GM10248 (cell line): ENCODE measurements at regions not wholly inside any gene's neighbourhood (a gene's known extent, or its start where the extent isn't known, plus 50 kb on each side); places are given as distances from the start of the nearest gene placed in this dataset.

ENCODE experiments used
- CTCF ChIA-PET: fragments of 300-600 bp; sonication (Branson Sonifier 250); formaldehyde crosslinking; extraction: SDS; loops from one replicate; lab custom pipeline; 2021; ENCODE audit warnings: antibody characterized with exemption; lab: Yijun Ruan, JAX
- POLR2A ChIA-PET: fragments of 350-650 bp; sonication (Branson Sonifier 250); formaldehyde crosslinking; extraction: SDS; loops from one replicate; lab custom pipeline; 2020; ENCODE audit warnings: antibody characterized with exemption; lab: Yijun Ruan, JAX
- DNase-seq: peaks from one replicate; pipeline ENCODE4 v3.0.0; 2012; ENCODE audit errors: extremely low spot score
- CTCF ChIP-seq: IDR thresholded peaks from 2 replicates; pipeline ENCODE4 v1.5.1; 2012; ENCODE audit warnings: mild to moderate bottlenecking, low read depth; ENCODE audit errors: extremely low read depth, missing control alignments, control extremely low read depth

- no peak for TF ChIP-seq CTCF
- ChIA-PET CTCF (no interaction called here), POLR2A (no interaction called here)
- no peak for DNase-seq
Observed at GRCh38 chrX:20427173-20427770, 160.6 kb upstream of the RPS6KA3 start.

GRCh38 chrX:20421697-20422096 is 155.0 kb upstream of the RPS6KA3 start:
- ChIA-PET POLR2A (no interaction called here), CTCF (interaction anchor here (0.8 kb wide), 1 partner anchor 11 kb away, joined by 3 read pairs; no protein-coding TSS in a partner anchor)
- DNase-seq, result no peak
- no peak for TF ChIP-seq CTCF

- CTCF ChIA-PET, result interaction anchor here (0.8 kb wide), 1 partner anchor 11 kb away, joined by 3 read pairs; no protein-coding TSS in a partner anchor
- no peak for DNase-seq
- no peak for TF ChIP-seq CTCF
- POLR2A ChIA-PET, result no interaction called here
Observed at GRCh38 chrX:20421275-20421674, 154.6 kb upstream of the RPS6KA3 start.

GRCh38 chrX:20420058-20420457 is 153.3 kb upstream of the RPS6KA3 start:
- TF ChIP-seq CTCF, result no peak
- ChIA-PET POLR2A (no interaction called here), CTCF (interaction anchor here (1.5 kb wide), 1 partner anchor 186 kb away, joined by 3 read pairs; no protein-coding TSS in a partner anchor)
- no peak for DNase-seq

GRCh38 chrX:20418379-20419150 is 151.9 kb upstream of the RPS6KA3 start:
- no peak for TF ChIP-seq CTCF
- CTCF ChIA-PET, result interaction anchor here (1.3 to 1.5 kb wide), 2 partner anchors 25 to 185 kb away, joined by 3 read pairs; no protein-coding TSS in a partner anchor
- POLR2A ChIA-PET, result interaction anchor here (0.5 kb wide), 1 partner anchor 151 kb away, joined by 3 read pairs; no protein-coding TSS in a partner anchor
- DNase-seq, result peak; percentile 18

GRCh38 chrX:20414762-20415445 is 148.2 kb upstream of the RPS6KA3 start:
- no peak for TF ChIP-seq CTCF
- DNase-seq, result no peak
- POLR2A ChIA-PET, result no interaction called here
- CTCF ChIA-PET, result interaction anchor here (2.6 kb wide), 1 partner anchor 11 kb away, joined by 6 read pairs; no protein-coding TSS in a partner anchor
